Duodenal mucosa (tissue), 2 donors: ENCODE measurements at regions not wholly inside any gene's neighbourhood (a gene's known extent, or its start where the extent isn't known, plus 50 kb on each side); places are given as distances from the start of the nearest gene placed in this dataset.

Experiments used
- H3K27ac ChIP-seq: one replicate; pipeline ENCODE4 v1.7.0; 2013; ENCODE audit warnings: low read depth, low read length
- H3K27me3 ChIP-seq, 2 donors: one replicate each; pipeline ENCODE4 v1.7.0; 2013; ENCODE audit warnings: low read length in 2 of 2, control low read depth in 1 of 2; ENCODE audit not compliant: insufficient read depth in 2 of 2, control insufficient read depth in 1 of 2
- H3K36me3 ChIP-seq, 2 donors: one replicate each; pipeline ENCODE4 v1.7.0; 2013; ENCODE audit warnings: low read length in 2 of 2, control low read depth in 1 of 2; ENCODE audit not compliant: insufficient read depth in 2 of 2, control insufficient read depth in 1 of 2
- H3K4me1 ChIP-seq, 2 donors: one replicate each; pipeline ENCODE4 v1.7.0; 2013; ENCODE audit warnings: low read length in 2 of 2, control low read depth in 1 of 2; ENCODE audit not compliant: insufficient read depth in 2 of 2, control insufficient read depth in 1 of 2
- H3K4me3 ChIP-seq, 2 donors: one replicate each; pipeline ENCODE4 v1.7.0; 2013; ENCODE audit warnings: low read length in 2 of 2, low read depth in 1 of 2
- H3K9ac ChIP-seq, 2 donors: one replicate each; pipeline ENCODE4 v1.7.0; 2013; ENCODE audit warnings: low read length in 2 of 2, low read depth in 1 of 2
- H3K9me3 ChIP-seq, 2 donors: one replicate each; pipeline ENCODE4 v1.7.0; 2013; ENCODE audit warnings: low read length in 2 of 2, control low read depth in 1 of 2; ENCODE audit not compliant: control insufficient read depth in 1 of 2

DNA sequence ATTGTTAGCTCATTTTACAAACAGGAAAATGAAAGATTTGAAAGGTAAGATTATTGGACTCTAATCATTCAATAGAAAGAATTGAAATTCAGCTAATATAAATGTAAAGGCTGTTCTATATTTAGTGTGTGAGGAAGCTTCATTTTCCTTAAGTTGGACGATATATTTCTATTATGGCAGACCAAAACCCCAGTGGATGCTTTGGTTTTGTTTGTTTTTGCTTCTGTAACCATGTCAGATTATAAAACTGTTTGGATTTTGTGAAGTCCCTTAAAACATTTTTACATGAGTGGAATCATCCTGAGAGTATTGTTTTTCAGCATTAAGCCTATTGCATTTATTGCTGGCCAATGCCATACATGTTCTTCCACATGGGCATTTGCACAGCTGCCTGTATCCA is 110.2 kb upstream of the ENPEP start:
- Histone ChIP-seq H3K4me1 (peaks cover 6 to 14% of the 10 kb centered on the region in 2 donors), H3K9me3 (no peaks in the 10 kb centered on the region), H3K4me3 (no peak overlapping the region), H3K27me3 (no peaks in the 10 kb centered on the region), H3K27ac (no peak overlapping the region), H3K36me3 (no peaks in the 10 kb centered on the region), H3K9ac (no peak overlapping the region)

DNA sequence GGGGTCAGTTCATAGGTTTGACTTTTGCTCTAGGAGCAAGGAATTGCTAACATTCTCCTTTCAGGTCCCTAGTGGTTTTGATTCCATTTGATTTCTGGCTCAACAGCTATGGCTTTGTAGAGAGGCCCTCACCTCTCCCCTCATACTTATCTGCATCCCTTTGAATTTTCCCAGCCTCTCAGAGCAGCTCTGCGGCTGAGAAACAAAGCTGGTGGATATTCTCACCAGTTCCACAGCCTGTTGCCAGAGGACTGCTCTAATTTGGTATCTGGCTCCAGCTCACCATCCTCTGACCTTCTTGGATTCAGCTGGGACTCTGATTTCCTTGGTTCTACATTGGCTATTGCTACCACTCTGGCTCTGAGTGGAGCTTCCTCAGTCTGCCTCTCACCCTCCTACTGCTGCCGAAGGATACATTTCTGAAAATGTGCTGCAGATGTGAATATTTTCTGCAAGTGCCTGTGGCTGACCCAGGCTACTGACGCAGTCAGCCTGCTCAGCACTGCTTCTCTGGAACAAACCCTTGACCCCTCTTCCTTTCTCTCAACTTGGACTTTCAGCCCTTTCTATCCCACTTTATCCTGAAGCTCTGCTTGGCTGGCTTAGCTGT is 110.9 kb upstream of the ENPEP start:
- Histone ChIP-seq H3K27ac (no peak overlapping the region), H3K9ac (no peak overlapping the region), H3K9me3 (no peaks in the 10 kb centered on the region), H3K4me1 (peaks cover 6 to 14% of the 10 kb centered on the region in 2 donors), H3K27me3 (no peaks in the 10 kb centered on the region), H3K36me3 (no peaks in the 10 kb centered on the region), H3K4me3 (no peak overlapping the region)

DNA sequence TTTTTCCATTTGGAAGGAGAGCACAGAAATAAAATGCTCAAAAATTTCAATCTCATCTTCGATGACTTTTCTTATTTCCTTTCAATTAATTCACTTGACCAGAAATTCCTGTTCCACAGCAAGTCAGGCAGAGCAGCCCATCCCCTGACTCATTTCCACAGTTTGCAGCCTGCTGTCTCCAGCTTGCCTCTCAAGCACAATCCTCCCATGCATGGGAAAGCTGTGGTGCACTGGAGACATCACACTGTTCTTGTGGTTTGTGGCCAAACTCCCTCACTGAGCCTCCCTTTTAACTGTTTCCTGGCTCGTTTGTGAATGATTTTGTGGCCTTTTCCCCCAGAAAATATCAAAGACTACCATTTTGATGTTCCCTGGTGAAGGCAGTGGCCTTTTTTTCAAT is 114.0 kb upstream of the ENPEP start:
- Histone ChIP-seq H3K9me3 (no peaks in the 10 kb centered on the region), H3K36me3 (no peaks in the 10 kb centered on the region), H3K27ac (no peak overlapping the region), H3K9ac (no peak overlapping the region), H3K4me1 (peaks cover 6 to 14% of the 10 kb centered on the region in 2 donors), H3K27me3 (no peaks in the 10 kb centered on the region), H3K4me3 (no peak overlapping the region)

DNA sequence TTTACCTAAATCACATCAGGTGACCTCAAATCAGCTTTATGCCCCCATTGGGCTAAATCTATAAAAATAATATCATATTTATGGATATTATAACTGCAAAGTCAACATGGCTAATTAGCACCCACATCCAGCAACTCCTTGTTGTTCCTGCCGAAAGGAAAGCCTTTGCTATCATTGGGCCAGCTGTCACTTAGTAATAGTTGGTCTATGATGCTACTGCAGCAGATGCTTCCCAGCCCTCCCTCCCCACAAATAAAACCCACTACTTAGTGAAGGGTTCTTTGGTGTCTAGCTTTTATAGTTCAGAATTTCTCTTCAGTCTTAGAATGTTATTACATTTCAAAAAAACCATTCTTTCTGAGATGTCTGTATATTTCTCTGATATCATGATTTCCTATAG is 116.9 kb upstream of the ENPEP start:
- H3K36me3 ChIP-seq: no peaks in the 10 kb centered on the region
- no peak overlapping the region for H3K9ac ChIP-seq
- H3K27ac ChIP-seq: no peak overlapping the region
- H3K9me3 ChIP-seq: no peaks in the 10 kb centered on the region
- H3K27me3 ChIP-seq: no peaks in the 10 kb centered on the region
- peaks cover 0 to 3% of the 10 kb centered on the region in 2 donors for H3K4me1 ChIP-seq
- no peak overlapping the region for H3K4me3 ChIP-seq

DNA sequence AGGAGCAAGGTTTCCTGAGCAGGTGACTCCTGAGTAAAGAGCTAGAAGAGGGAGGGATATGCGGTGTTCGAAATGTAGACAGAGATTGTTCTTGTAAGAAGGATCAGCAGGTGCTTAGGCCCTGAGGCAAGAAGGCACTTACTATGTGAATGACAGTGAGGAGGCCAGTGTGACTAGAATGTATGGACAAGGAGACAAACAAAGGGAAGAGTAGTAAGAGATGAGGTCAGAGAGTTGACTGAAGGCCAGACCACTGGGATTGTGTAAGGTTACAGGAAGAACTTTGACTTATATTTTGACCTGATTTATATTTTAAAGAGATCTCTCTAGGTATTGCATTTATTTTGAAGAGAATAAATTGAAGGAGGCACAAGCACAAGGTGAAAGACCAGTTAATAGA is 118.4 kb upstream of the ENPEP start:
- no peak overlapping the region for H3K4me3 ChIP-seq
- no peak overlapping the region for H3K27ac ChIP-seq
- H3K9ac ChIP-seq: no peak overlapping the region
- no peaks in the 10 kb centered on the region for H3K36me3 ChIP-seq
- H3K4me1 ChIP-seq: peaks cover 0 to 3% of the 10 kb centered on the region in 2 donors
- no peaks in the 10 kb centered on the region for H3K9me3 ChIP-seq
- no peaks in the 10 kb centered on the region for H3K27me3 ChIP-seq

DNA sequence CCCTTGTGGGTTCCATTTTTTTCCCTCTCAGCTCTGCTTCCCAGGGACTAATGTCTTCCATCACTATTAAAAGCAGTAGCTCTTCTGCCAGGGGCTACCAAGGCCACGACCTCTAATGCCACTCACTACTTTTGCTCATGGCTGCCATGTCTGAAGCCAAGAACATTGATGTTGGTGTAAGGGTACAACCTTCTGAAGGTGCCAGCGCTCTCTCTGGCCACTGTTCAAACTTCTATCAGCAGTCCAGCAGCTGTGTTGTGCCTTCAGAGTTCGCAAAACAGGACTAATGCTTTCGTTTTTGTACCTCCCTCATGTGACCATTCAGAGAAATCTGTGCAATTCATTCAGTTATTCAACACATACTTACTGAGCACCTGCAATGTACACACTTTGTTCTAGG is 121.5 kb upstream of the ENPEP start:
- no peaks in the 10 kb centered on the region for H3K36me3 ChIP-seq
- H3K27me3 ChIP-seq: no peaks in the 10 kb centered on the region
- no peak overlapping the region for H3K27ac ChIP-seq
- H3K4me1 ChIP-seq: no peaks in the 10 kb centered on the region
- no peak overlapping the region for H3K9ac ChIP-seq
- no peaks in the 10 kb centered on the region for H3K9me3 ChIP-seq
- no peak overlapping the region for H3K4me3 ChIP-seq

DNA sequence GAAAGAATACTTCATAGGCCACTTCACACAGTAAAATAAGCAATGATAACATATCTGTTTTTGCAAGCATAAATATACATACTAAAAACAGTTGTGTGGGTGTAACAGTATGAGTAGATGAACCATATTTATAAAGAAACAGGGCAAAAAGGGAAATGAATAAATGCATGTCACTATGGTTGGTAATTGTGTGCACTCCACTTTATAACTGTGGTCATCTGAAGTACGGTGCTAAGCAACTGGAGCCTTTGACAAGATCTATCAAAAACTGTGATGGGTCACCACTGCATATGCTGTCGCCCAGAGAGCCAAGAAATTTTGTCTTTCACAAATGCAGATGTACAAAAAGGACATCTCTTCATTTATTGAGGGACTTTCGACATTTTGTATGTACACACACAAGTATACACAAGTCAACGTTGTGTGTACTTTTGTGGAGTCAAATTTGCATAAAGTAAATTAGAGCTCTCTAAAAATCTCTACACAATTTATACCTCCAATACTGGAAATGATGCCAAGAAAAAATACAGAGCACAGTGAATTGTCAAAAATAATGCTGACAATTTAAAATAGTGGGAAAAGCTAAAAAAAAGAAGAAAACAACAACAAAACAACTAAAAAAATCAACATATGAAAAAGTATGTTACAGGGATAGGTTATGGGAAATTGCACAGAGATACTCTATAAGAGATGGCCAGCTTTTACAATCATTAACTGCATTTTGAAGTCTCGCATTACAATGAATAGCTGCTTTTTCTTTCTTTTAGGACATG is 123.1 kb upstream of the ENPEP start:
- Histone ChIP-seq H3K9ac (no peak overlapping the region), H3K4me3 (no peak overlapping the region), H3K27ac (no peak overlapping the region), H3K36me3 (no peaks in the 10 kb centered on the region), H3K4me1 (no peaks in the 10 kb centered on the region), H3K27me3 (no peaks in the 10 kb centered on the region), H3K9me3 (no peaks in the 10 kb centered on the region)

DNA sequence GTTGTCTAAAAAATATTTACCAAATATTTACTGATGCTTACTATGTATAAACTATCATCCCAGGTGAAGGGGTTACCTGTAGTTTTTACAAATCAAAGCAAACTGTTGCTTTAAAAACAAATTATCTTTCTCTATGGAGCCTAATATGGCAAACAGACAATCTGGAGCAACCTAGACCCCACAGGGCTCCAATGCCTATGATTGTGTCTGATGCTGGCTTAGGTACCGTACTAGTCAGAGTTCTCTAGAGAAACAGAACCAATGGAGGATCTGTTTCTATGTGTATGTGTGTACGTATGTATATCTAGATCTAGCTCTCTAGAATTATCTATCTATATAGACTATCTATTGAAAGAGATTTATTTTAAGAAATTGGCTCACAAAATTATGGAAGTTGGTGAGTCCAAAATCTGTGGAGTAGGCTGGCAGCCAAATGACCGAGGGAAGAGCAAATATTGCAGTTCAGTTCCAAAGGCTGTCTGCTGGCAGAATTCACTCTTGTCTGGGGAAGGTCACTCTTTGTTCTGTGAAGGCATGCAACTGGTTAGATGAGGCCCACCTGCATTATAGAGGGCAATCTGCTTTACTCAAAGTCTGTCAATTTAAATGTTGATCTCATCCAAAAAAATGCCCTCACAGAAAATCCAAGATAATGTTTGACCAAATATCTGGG is 127.1 kb upstream of the ENPEP start:
- H3K36me3 ChIP-seq: no peaks in the 10 kb centered on the region
- H3K4me3 ChIP-seq: no peak overlapping the region
- no peaks in the 10 kb centered on the region for H3K27me3 ChIP-seq
- no peak overlapping the region for H3K27ac ChIP-seq
- H3K9ac ChIP-seq: no peak overlapping the region
- no peaks in the 10 kb centered on the region for H3K4me1 ChIP-seq
- H3K9me3 ChIP-seq: no peaks in the 10 kb centered on the region

DNA sequence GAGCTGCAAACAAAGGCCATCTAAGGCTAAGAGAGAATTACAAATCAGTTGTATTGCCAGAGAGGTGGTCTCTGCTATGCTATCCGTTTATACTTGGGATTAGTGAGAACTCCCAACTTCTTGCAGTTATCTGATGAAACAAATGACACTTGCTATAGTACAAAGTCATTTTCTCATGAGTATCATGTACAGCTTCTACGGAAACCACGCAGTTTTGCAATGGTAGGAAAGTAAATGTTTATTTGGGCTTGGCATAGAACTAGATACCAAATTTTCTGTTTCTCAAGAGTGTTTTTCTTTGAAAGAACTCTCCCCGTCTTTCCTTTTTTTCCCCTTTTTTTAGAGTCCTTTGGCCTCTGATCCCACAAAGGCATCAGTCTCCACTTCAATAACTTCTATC is 128.2 kb upstream of the ENPEP start:
- no peaks in the 10 kb centered on the region for H3K4me1 ChIP-seq
- no peaks in the 10 kb centered on the region for H3K36me3 ChIP-seq
- no peak overlapping the region for H3K4me3 ChIP-seq
- H3K27me3 ChIP-seq: no peaks in the 10 kb centered on the region
- H3K9me3 ChIP-seq: no peaks in the 10 kb centered on the region
- no peak overlapping the region for H3K27ac ChIP-seq
- H3K9ac ChIP-seq: no peak overlapping the region

DNA sequence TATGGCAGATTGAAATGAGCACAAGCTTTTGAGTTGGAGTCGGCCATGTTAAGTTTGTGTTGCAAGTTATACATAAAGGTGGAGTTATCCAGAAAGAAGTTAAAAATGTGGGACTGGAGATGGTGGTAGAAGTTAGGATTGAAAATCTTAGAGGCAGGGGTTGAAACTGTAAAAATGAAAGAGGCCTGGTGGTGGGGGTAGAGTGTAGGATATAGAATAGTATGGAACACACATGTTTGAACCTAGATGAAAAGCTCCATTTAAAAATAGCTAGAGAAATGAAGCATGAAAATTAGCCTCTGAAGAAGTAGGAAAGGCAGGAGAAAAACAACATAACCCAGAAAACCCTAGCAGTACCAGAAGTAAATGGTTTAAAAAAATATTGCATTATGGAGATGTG is 131.8 kb upstream of the ENPEP start:
- Histone ChIP-seq H3K4me1 (no peaks in the 10 kb centered on the region), H3K27me3 (no peaks in the 10 kb centered on the region), H3K4me3 (no peak overlapping the region), H3K27ac (no peak overlapping the region), H3K36me3 (no peaks in the 10 kb centered on the region), H3K9ac (no peak overlapping the region), H3K9me3 (no peaks in the 10 kb centered on the region)
